ENCODE measurements at regions not wholly inside any gene's neighbourhood (a gene's known extent, or its start where the extent isn't known, plus 50 kb on each side); places are given as distances from the start of the nearest gene placed in this dataset.

DNA sequence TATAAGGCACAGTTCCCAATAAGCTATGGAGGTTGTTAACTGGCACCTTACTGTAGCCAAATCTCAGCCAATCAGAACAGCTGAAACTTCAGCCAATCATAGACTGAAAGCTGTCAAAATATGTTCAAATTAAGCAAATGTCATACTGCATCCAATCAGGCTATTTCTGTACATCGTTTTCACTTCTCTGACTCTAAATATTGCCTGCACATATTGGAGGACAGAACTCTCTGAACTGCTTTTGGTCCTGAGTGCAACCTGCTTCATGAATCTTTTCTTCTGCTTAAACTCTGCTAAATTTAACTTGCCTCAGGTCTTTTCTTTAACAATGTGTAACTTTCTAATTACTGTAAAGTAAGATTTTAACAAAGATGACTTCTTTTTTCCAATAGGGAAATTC lies 1198.9 kb upstream of the PCDH7 start:
- no peak for DNase-seq

DNA sequence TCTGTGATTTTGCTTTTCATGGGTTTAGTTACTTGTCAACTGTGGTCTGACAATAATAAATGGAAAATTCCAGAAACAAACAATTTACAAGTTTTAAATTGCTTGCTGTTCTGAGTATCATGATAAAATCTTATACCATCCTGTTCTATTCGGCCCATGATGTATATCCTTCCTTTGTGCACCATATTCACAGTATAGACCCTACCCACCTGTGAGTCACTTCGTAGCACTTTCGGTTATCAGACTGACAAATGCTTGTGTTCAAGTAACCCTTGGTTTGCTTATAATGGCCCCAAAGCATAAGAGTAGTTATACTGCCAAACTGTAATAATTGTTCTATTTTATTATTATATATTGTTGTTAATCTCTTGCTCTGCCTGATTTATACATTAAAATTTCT lies 1183.4 kb upstream of the PCDH7 start:
- DNase-seq = no peak

DNA sequence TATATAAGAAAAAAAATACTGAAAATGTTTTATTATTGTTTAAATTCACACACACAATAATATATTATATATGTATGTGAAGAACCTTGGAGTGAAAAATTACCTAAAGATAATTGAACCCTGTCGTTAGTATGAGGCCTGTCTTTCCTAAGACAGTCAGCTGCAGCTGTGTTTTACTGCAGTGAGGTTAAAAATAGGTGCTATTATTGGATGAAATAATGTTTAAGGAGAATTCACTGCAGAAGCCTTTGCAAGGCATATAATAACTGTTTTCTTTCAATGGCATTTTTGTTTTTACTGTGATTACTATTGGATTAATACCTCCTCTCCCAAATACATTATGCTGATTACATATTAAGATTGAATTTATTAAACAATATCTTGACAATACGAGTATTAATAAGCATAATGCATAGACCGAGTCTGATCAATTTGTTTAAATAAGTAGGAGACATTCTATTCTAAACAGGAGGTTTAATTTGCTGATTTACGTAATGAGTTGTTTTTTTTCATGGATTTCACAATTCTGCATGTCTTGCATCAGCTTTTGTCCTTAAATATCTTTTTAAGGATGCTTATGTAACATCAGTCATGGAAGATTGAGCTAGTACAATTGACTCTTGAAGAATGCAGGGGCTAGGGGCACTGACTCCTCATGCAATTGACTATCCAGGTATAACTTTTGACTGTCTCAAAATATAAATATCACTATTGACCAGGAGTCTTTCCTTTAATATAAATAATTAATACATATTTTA lies 1181.1 kb upstream of the PCDH7 start:
- no peak for DNase-seq

DNA sequence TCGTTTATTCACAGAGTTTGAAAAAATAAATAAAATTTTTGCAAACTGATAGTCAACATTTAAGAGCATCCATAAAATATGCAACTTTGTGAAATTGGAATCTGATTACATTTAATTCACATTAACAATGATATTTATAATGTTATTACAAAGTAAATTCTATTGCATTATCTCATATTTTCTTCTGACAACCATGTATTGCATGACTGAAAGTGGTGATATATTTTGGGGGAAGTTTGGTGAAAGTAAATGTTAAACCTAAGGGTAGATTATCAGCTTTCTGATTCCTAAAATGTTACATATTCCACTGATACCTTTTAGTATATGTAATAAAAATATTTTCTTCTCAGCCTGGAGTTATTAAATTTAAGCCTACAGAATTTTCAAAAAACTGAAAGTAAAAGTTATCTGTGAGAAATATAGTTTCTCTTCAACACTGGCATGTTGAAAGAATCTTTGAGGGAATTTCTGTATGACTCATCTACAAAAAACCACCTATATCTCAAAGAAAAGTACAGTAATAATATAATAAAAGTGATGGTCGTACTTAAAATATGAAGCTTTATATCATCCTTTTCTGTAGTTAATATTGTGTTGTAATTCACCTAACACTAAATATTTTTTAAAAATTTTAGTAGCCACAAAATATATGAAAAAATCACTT lies 1179.6 kb upstream of the PCDH7 start:
- no peak for DNase-seq

DNA sequence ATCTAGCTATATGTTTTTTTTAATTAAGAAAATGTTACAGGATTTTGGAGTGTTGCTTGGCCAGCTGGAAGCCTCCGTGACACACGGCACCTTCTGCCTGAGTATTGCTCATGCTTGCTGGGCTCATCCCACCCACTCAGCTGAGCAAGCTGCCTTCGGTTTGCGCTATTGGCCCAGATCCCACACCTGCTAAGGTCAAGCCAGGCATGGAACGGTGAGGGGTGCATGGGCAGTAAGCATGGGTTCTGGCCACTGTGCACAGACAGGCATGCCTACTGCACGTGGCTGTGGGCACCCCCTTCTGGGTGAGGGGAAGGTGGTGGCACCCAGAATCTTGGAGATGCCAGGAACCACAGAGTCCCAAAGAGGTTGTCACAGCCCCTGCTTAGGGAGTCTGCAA lies 1178.4 kb upstream of the PCDH7 start:
- DNase-seq = no peak

DNA sequence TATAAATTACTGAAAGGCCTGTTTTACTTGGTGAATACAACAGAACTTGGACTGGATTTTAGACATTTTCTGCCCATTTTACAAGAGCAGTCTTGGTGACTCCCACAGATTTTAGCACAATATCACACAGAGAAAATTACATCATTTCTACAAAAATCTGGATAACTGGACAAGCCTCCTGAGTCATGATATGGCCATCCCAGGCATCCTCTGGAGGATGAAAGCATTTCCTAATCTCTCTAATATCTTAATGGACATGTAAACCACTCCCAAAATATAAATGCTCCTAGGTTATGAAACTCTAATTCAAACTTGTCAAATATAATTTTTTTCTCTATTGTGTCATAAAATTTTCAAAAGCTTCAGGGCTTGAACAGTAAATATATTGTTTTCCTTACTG lies 1170.8 kb upstream of the PCDH7 start:
- no peak for DNase-seq

DNA sequence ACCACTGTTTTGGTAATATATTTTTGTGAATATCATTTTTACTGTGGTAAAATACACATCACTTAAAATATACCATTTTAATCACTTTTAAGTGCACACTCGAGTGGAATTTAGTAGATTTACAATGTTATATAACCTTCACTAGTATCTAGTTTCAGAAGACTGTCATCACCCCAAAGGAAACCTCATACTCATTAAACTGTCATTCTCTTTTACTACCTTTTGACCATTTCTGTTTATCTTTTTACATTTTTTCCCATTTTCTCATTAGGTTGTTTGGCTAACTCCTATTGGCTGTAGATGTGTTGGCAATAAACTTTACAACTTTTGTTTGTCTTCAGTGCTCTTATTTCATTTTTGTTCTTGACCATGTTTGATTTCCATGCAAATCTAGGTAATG lies 1168.3 kb upstream of the PCDH7 start:
- DNase-seq = no peak

DNA sequence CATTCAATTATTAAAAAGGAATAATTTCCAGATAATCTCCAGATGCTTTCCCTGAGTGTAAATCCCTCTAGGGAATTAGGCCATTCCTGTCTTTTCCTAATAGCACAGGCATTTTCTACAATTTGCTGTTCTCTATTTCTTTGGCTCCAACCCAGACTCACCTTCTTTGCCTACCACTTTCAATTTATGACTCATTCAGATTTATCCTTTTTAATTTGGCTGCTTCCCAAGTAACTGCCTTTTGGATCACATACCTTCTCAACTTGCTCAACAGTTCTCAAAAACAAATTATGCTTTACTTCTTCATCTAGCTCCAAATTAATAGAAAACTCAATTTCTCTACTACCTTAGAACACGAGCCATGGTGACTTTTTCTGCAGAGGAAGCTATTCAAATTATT lies 1166.3 kb upstream of the PCDH7 start:
- DNase-seq = no peak

DNA sequence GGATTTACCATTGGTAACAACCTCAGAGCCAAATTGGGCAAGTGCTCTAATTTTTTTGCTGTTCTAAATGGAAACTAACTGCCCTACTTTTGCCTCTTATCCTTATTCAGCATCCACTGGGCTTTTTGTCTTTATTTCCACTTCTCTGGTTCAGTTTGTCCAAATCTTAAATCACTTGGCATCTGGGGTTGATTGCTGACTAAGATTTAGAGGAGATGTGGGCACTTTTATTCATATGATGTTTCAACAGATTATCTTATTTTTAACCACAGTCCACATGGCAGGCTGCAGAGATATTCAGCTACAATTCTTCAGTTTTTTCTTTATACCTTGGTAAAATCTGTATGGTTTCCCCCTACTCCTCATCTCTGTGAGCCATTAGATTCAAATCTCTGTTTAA lies 1161.4 kb upstream of the PCDH7 start:
- no peak for DNase-seq

DNA sequence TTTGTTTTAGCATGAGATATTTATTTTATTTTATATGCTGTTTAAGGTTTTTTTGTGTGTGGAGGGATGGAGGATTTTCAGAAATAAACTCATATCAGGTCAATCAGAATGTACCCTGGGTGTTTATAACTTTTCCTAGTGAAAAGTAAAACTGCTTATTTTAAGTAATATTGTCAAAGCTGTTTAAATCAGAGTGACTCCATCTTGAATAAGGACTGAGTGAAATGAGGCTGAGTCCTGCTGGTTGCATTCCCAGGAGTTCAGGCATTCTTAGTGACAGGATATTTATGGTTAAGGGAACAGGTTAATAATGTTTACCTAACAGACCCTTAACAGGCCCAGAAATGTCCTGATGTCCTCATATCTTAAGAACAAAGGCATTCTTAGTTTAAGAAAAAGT lies 1160.9 kb upstream of the PCDH7 start:
- DNase-seq = no peak

DNA sequence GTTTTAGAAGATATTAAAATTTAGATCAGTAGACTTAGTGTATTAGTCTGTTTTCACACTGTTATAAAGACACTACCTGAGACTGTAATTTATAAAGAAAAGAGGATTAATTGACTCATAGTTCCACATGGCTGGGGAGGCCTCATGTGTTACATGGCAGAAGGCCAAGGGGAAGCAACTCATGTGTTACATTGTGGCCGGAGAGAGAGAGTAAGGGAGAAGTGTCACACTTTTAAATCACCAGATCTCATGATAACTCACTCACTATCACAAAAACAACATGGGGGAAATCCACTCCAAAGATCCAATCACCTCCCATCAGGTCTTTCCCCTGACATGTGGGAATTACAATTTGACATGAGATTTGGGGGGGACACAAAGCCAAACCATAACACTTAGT lies 1159.7 kb upstream of the PCDH7 start:
- no peak for DNase-seq

DNA sequence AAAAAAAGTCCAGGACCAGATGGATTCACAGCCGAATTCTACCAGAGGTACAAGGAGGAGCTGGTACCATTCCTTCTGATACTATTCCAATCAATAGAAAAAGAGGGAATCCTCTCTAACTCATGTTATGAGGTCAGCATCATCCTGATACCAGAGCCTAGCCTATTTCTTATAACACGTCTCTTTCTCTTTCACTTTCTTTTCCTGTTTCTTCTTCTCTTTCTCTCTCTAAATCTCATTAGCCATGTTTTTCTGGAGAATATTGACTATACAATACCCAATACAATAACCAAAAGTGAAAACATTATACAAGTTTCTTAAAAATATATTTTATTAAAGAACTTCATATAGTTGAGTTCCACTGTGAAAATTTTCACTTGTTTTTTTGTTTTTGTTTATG lies 1154.9 kb upstream of the PCDH7 start:
- no peak for DNase-seq

DNA sequence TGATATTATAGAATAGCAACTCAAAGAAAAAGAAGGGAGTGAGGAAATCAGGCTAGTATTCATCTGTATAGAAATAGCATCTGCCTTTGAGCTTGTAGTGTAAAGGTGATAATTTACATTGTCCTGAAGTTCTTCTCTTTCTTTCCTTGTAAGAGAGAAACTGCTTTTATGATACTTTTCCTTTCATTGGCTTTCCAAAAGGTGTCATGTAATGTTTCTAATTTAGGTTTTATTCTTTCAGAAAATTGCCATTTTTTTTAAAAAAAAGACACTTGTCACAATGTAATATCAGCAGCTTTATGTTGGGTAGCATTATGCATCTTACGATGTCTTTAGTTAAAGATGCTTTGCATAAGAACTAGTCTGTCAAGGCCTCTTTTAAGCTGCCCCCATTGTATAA lies 1153.8 kb upstream of the PCDH7 start:
- no peak for DNase-seq

DNA sequence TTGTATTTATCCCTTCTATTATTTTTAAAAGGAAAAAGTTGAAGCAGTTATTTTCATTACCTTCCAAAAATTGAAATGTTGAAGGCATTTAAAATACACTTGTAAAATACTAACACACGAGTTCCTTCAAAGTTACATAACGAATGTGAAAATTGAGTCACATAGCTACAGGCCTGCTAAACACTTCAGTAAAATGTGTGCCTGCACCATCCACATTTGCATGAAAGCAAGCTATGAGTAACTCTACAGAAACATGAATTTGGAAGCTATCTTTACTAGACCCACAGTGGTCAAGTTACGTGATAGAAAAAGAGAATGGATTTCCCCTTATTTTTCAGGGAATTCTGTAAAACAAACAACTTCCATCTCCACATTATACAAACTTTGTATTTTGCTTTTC lies 1148.8 kb upstream of the PCDH7 start:
- no peak for DNase-seq

DNA sequence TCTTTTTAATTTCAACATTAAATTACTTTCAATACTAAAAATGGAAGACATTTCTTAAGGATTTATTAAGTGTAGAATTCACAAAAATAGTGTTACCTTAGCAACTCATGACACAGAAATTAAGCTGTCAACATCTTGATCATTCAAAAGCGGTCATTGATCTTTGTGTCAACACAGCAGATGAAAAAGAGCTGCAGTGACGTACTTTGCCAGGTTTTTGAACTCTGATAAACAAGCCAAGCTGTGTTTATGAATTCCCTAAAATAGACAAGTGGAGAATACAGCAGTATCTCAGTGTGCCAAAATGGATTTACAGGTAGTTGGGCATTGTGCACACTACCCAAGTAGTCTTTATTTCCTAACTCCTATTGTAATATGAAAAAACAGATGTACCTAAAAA lies 1141.8 kb upstream of the PCDH7 start:
- DNase-seq = no peak

DNA sequence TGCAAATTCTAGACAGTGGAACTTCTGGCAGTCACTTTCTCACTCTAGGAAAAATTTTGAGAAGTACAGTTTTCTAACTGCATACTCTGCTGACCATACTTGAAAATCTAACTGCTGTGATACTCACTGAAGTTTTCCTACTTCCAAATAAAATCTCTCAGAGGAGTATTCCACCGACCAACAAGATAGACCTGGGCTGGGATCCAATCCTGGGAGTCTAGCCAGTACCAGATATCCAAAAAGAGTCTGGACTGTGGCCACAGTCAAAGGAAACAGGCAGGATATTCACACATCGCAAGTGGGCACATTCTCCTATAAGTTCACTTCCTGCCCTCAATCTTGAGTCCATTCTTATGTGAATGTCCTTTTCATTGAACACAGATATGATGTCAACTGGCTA lies 1138.7 kb upstream of the PCDH7 start:
- DNase-seq = no peak

DNA sequence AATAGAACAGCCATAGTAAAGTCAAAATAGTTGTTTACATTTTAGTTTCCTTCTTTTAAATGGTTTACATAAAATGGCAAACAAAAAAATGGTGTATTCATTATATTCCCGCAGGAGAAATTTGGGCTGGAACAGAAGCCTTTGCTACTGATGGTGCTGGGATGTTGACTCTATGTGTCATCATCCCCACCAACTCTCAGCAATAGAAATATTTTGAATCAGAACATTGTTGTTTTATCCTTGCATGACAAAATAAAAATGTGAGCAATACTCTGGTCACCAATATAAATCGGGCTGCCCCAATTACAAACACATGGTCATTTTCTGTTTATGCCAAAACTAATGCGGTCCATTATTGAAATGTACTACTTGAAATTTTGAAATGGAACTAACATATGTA lies 1131.6 kb upstream of the PCDH7 start:
- DNase-seq = no peak

DNA sequence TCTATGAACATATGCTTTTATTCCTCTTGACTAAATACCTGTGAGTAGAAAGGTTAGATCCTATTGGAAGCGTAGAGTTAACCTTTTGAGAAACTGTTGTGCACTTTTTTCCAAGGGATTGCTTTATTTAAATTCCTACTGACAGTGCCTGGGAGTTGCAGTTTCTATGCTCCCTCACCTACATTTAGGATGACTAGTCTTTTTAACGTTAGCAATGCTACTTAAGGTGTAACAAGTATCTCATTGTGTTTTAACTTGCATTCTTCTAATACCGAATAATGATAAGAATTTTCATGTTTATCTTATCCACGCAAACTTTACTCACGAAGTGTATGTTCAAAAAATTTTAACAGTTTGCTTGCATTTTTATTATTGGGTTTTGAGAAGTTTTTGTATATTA lies 1123.9 kb upstream of the PCDH7 start:
- no peak for DNase-seq

DNA sequence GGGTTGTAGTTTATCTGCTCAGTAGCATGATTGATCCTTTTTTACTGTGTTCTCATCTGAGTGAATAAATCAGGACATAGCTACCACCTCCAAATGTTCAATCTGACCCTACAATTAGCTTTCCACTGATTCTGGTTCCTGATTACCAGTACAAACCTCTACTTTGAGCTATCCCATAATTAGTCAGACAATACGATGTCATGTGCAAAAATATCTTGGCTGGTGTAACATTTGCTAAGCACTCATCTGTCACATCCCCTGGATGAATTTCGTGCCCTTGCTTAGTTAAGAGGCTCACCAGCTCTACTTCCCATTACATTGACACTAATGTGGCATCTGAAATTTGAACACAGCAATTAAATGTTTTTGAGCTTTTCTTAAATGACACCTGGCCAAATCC lies 1101.0 kb upstream of the PCDH7 start:
- DNase-seq = no peak

DNA sequence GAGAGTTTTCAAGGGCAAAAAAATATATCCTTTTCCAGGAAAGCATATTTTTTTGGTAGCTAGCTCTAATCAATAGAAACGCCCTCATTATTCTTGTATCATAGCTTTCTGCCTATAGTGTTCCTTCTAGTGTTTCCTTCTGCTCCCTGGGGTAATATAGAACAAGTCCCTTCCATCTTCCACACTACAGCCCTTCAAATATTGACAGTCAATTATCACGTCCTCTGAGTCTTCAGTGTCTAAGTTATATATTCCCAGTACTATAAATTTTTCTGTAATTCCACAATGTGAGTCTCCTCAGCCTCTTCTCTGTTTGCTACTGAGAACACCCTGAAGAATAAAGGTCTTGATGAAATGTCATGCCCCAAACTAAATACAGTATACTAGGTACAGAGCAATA lies 1088.0 kb upstream of the PCDH7 start:
- no peak for DNase-seq

DNA sequence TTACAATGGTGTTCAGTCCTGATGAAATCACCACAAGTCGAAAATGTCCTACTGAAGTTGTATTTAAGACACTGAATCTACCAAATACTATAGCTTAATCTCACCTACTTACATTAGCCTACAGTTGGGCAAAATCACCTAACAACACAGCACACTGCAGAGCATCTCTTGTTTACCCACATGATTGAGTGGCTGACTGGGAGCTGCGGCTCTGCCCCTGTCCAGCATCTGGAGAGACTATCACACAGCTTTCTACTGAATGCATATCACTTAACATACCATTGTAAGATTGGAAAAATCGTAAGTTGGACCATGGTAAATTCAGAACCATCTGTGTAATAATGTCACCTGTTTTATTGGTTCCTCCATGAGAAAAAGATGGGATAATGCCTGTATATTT lies 1083.2 kb upstream of the PCDH7 start:
- DNase-seq = no peak

DNA sequence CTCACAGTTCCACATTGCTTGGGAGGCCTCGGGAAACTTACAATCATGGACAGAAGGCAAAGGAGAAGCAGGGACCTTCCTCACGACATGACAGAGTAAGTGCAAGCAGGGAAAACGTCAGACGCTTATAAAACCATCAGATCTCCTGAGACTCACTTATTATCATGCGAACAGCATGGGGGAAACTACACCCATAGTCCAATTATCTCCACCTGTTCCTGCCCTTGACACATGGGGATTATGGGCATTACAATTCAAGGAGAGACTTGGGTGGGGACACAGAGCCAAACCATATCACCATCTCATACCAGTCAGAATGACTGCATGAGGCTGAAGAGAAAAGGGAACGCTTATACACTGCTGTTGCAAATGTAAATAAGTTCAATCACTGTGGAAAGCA lies 1066.9 kb upstream of the PCDH7 start:
- no peak for DNase-seq

DNA sequence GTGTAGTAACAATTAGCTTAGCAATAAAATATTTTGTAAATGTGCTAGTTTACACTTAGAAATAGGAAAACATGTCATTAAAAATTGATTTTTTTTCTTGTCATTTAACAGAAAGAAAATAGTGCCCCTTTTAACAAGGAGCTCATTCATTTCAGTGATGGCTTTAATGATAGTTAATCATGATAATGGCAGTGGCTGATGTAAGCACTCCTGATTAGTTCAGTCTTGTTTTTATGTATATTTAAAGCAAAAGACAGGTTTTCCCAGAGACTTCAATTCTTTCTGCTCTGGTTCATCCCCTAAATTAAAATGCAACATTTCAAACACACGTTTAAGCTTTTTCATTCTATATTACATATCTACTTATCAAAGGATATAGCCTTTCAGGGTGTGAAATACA lies 1039.5 kb upstream of the PCDH7 start:
- no peak for DNase-seq

DNA sequence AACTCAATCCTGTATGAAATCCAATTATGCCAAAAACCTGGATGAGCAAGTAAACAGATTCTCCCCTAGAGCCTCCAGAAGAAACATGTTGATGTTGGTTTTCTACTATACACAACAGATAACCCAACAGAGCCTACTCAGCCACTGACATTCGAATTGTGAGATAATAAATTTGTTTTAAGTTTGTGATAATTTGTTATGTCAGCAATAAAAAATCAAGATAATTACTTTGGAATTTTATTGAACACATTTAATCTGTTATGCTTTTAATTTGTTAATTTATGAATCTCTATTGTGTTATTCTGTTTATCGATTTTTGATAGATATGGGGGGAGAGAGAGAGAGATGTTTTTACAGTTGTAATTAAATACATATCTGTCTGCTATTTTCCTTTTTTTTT lies 1016.1 kb upstream of the PCDH7 start:
- no peak for DNase-seq

DNA sequence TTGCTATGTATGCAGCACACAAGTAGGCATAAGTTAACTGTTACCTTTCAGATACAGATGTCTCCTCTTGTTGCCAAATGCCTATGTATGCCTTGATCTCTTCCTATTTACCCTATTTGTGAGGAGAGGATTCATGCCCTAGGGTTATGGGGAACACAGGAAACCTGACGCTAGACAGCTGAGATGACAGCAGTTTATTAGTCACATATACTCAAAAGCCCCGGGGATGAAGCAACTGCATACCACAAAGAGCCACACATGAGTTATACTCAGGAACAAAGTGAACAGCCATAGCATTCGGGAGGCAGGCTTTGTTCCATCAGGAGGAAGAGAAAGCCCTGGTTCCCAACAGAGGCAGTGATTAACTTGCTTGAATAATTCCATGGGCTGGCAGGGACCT lies 1011.7 kb upstream of the PCDH7 start:
- no peak for DNase-seq

Data from GDM1 (cell line).